H1 (cell line): ENCODE measurements at regions not wholly inside any gene's neighbourhood (a gene's known extent, or its start where the extent isn't known, plus 50 kb on each side); places are given as distances from the start of the nearest gene placed in this dataset.

Source experiments
- CTCF ChIA-PET: fragments of 300-600 bp; sonication (Branson Sonifier 250); formaldehyde crosslinking; loops from one replicate; lab custom pipeline; 2021; ENCODE audit not compliant: partially characterized antibody; lab: Charles Lee
- POLR2A ChIA-PET: fragments of 300-600 bp; sonication (Branson Sonifier 250); formaldehyde crosslinking; loops from one replicate; lab custom pipeline; 2021; ENCODE audit warnings: inconsistent platforms; ENCODE audit not compliant: partially characterized antibody; lab: Charles Lee
- DNase-seq, 2 experiments: peaks; one replicate each; pipeline versions ENCODE4 v3.0.0 to v3.0.0-alpha.2; 2010 to 2022; ENCODE audit warnings: low spot score in 2 of 2, low read depth in 1 of 2, mixed read lengths in 1 of 2
- FAIRE-seq: peaks from 2 replicates; lab custom pipeline; 2011; peaks lifted over from hg19 to GRCh38; lab: Jason Lieb, UNC
- H2AFZ ChIP-seq: 2 replicates; pipeline ENCODE4 v1.8.1; 2012; ENCODE audit warnings: low read length, inconsistent platforms
- H2AK5ac ChIP-seq: 2 replicates; pipeline ENCODE4 v1.6.1; 2013; ENCODE audit warnings: low read depth, low read length
- H2BK120ac ChIP-seq: replicated peaks from 2 replicates; pipeline ENCODE3; 2013; ENCODE audit warnings: low read depth, low read length, inconsistent platforms
- H2BK12ac ChIP-seq: 2 replicates; pipeline ENCODE4 v1.6.1; 2013; ENCODE audit warnings: low read depth, low read length
- H2BK15ac ChIP-seq: 2 replicates; pipeline ENCODE4 v1.6.1; 2013; ENCODE audit warnings: low read length
- H2BK20ac ChIP-seq: 2 replicates; pipeline ENCODE4 v1.6.1; 2013; ENCODE audit warnings: low read length
- H2BK5ac ChIP-seq: 2 replicates; pipeline ENCODE4 v1.6.1; 2013; ENCODE audit warnings: low read depth, low read length
- H3K14ac ChIP-seq: 2 replicates; pipeline ENCODE4 v1.6.1; 2013; ENCODE audit warnings: inconsistent platforms; ENCODE audit not compliant: insufficient read length
- H3K18ac ChIP-seq: 2 replicates; pipeline ENCODE4 v1.6.1; 2013; ENCODE audit warnings: low read length; ENCODE audit errors: extremely low read depth
- H3K23ac ChIP-seq: 2 replicates; pipeline ENCODE4 v1.6.1; 2013; ENCODE audit warnings: inconsistent platforms; ENCODE audit not compliant: insufficient read length
- H3K23me2 ChIP-seq: 2 replicates; pipeline ENCODE4 v1.6.1; 2013; ENCODE audit warnings: low read depth, low read length
- H3K27ac ChIP-seq: 2 replicates; pipeline ENCODE4 v1.6.1; 2011; ENCODE audit warnings: low read depth, low read length, inconsistent platforms
- H3K27me3 ChIP-seq, 4 experiments: replicated peaks in 1 of 4; 1 replicate in 1 of 4; 2 replicates in 3 of 4; pipeline versions ENCODE4 v1.6.1 to v1.8.1; 2011 to 2013; ENCODE audit warnings: low read length in 3 of 4, mild to moderate bottlenecking in 3 of 4, inconsistent platforms in 2 of 4, mixed read lengths in 2 of 4, moderate library complexity in 1 of 4; ENCODE audit not compliant: control insufficient read depth in 3 of 4, insufficient read depth in 3 of 4; ENCODE audit errors: extremely low read depth in 1 of 4
- H3K36me3 ChIP-seq, 4 experiments: 2 replicates each; pipeline versions ENCODE4 v1.6.1 to v1.8.1; 2011 to 2013; ENCODE audit warnings: mild to moderate bottlenecking in 4 of 4, low read length in 3 of 4, moderate library complexity in 2 of 4, control low read depth in 1 of 4, inconsistent platforms in 1 of 4; ENCODE audit not compliant: insufficient read depth in 4 of 4, control insufficient read depth in 2 of 4
- H3K4ac ChIP-seq: replicated peaks from 2 replicates; pipeline ENCODE3; 2013; ENCODE audit warnings: low read length, low read depth, mixed read lengths, inconsistent platforms; ENCODE audit not compliant: insufficient read length
- H3K4me1 ChIP-seq, 4 experiments: replicated peaks in 1 of 4; 1 replicate in 1 of 4; 2 replicates in 3 of 4; pipeline versions ENCODE4 v1.6.1 to v1.8.1; 2011 to 2013; ENCODE audit warnings: low read length in 3 of 4, inconsistent platforms in 2 of 4, mixed read lengths in 1 of 4; ENCODE audit not compliant: insufficient read depth in 4 of 4, control insufficient read depth in 3 of 4
- H3K4me2 ChIP-seq, 2 experiments: 2 replicates each; pipeline versions ENCODE4 v1.6.1 to v1.8.1; 2011 to 2013; ENCODE audit warnings: low read depth in 2 of 2, low read length in 2 of 2, control low read depth in 1 of 2, inconsistent platforms in 1 of 2, mild to moderate bottlenecking in 1 of 2; ENCODE audit not compliant: insufficient read depth in 1 of 2
- H3K4me3 ChIP-seq, 4 experiments: fragments of 200-600, 300-600 bp in 1 of 4; sonication (generic), shearing (Covaris generic), sonication (Bioruptor Twin) in 1 of 4; 2 replicates each; pipeline versions ENCODE4 v1.5.1 to v1.8.1; 2011 to 2016; ENCODE audit warnings: low read length in 4 of 4, low read depth in 3 of 4, control low read depth in 2 of 4, inconsistent platforms in 2 of 4, mild to moderate bottlenecking in 2 of 4, mixed read lengths in 1 of 4, moderate library complexity in 1 of 4; ENCODE audit not compliant: insufficient read depth in 2 of 4; ENCODE audit errors: extremely low read depth in 1 of 4
- H3K56ac ChIP-seq: replicated peaks from 2 replicates; pipeline ENCODE3; 2013; ENCODE audit warnings: low read depth, mild to moderate bottlenecking, mixed read lengths, low read length, inconsistent platforms; ENCODE audit not compliant: insufficient read length
- H3K79me1 ChIP-seq: 2 replicates; pipeline ENCODE4 v1.6.1; 2013; ENCODE audit warnings: low read depth, low read length, control low read depth
- H3K79me2 ChIP-seq, 2 experiments: 2 replicates each; pipeline versions ENCODE4 v1.6.1 to v1.8.1; 2012 to 2013; ENCODE audit warnings: low read length in 2 of 2, mild to moderate bottlenecking in 2 of 2, inconsistent platforms in 1 of 2; ENCODE audit not compliant: insufficient read depth in 2 of 2, control insufficient read depth in 1 of 2
- H3K9ac ChIP-seq, 4 experiments: replicated peaks in 1 of 4; 1 replicate in 1 of 4; 2 replicates in 3 of 4; pipeline versions ENCODE4 v1.6.1 to v1.8.1; 2011 to 2013; ENCODE audit warnings: low read depth in 3 of 4, low read length in 3 of 4, control low read depth in 2 of 4, mild to moderate bottlenecking in 2 of 4, moderate library complexity in 2 of 4, inconsistent platforms in 1 of 4; ENCODE audit errors: extremely low read depth in 1 of 4
- H3K9me3 ChIP-seq, 2 experiments: 2 replicates each; pipeline versions ENCODE4 v1.6.1 to v1.8.1; 2012 to 2013; ENCODE audit warnings: mild to moderate bottlenecking in 2 of 2, moderate library complexity in 2 of 2, control low read depth in 1 of 2, inconsistent platforms in 1 of 2, low read depth in 1 of 2, low read length in 1 of 2, mixed read lengths in 1 of 2; ENCODE audit not compliant: insufficient read depth in 2 of 2
- H4K20me1 ChIP-seq, 2 experiments: replicated peaks in 1 of 2; 2 replicates each; pipeline versions ENCODE3 to v1.8.1; 2011 to 2013; ENCODE audit warnings: inconsistent platforms in 2 of 2, low read length in 2 of 2, mild to moderate bottlenecking in 1 of 2; ENCODE audit not compliant: insufficient read depth in 2 of 2, control insufficient read depth in 1 of 2
- H4K5ac ChIP-seq: 2 replicates; pipeline ENCODE4 v1.6.1; 2013; ENCODE audit warnings: low read length, low read depth, mixed read lengths, inconsistent platforms; ENCODE audit not compliant: insufficient read length
- H4K8ac ChIP-seq: 2 replicates; pipeline ENCODE4 v1.8.0; 2013; ENCODE audit warnings: mild to moderate bottlenecking, moderate library complexity, low read length, inconsistent platforms; ENCODE audit not compliant: insufficient read depth; ENCODE audit errors: extremely low read depth
- H4K91ac ChIP-seq: replicated peaks from 2 replicates; pipeline ENCODE3; 2013; ENCODE audit warnings: low read length, mixed read lengths, inconsistent platforms; ENCODE audit not compliant: insufficient read length
- EGR1 ChIP-seq: IDR thresholded peaks from 2 replicates; pipeline ENCODE4 v1.6.1; 2011; ENCODE audit warnings: low read depth, low read length, borderline replicate concordance
- GABPA ChIP-seq: IDR thresholded peaks from 2 replicates; pipeline ENCODE4 v1.6.1; 2011; ENCODE audit warnings: mild to moderate bottlenecking, low read length, moderate library complexity, borderline replicate concordance; ENCODE audit not compliant: insufficient read depth
- JUND ChIP-seq: IDR thresholded peaks from 2 replicates; pipeline ENCODE4 v1.6.1; 2011; ENCODE audit warnings: mild to moderate bottlenecking, improper control_type of control experiment, low read length
- KDM5A ChIP-seq: fragments of 200-600 bp; IDR thresholded peaks from 2 replicates; pipeline ENCODE4 v1.7.1; 2012; ENCODE audit warnings: mild to moderate bottlenecking, low read length, inconsistent platforms, mixed read lengths
- POU5F1 ChIP-seq: IDR thresholded peaks from 2 replicates; pipeline ENCODE4 v1.6.1; 2011; ENCODE audit warnings: low read depth, mild to moderate bottlenecking, low read length, moderate library complexity
- RBBP5 ChIP-seq: IDR thresholded peaks from 2 replicates; pipeline ENCODE4 v1.7.1; 2012; ENCODE audit warnings: low read depth, mild to moderate bottlenecking, inconsistent platforms, low read length, moderate library complexity, borderline replicate concordance
- TAF1 ChIP-seq: IDR thresholded peaks from 2 replicates; pipeline ENCODE4 v1.6.1; 2011; ENCODE audit warnings: mild to moderate bottlenecking, low read depth, low read length
- TBP ChIP-seq: IDR thresholded peaks from 2 replicates; pipeline ENCODE4 v1.6.1; 2011; ENCODE audit warnings: low read depth, low read length, improper control_type of control experiment
- YY1 ChIP-seq: IDR thresholded peaks from 2 replicates; pipeline ENCODE4 v1.6.1; 2011; ENCODE audit warnings: low read depth, mild to moderate bottlenecking, low read length
- ZNF274 ChIP-seq: IDR thresholded peaks from 2 replicates; pipeline ENCODE4 v1.7.0; 2012; ENCODE audit warnings: low read length, borderline replicate concordance; ENCODE audit errors: extremely low read depth
- WGBS, 2 experiments: shearing (Covaris generic) in 1 of 2; methylation state at CpG; one replicate each; pipeline versions ENCODE4 v1.1.6 to v1.1.7; 2013 to 2015; ENCODE audit warnings: low lambda C conversion rate in 2 of 2, mixed read lengths in 2 of 2, inconsistent platforms in 1 of 2, low coverage in 1 of 2, missing lambda C conversion rate in 1 of 2; ENCODE audit not compliant: insufficient replicate concordance in 2 of 2, insufficient coverage in 1 of 2, insufficient read length in 1 of 2; ENCODE audit errors: extremely low coverage in 1 of 2, missing lambda C conversion rate in 1 of 2; 5-methylcytosine and 5-hydroxymethylcytosine counted together
- TF ChIP-seq, protein P1 (sequence below): IDR thresholded peaks from 2 replicates; pipeline ENCODE4 v1.6.1; 2012; ENCODE audit warnings: low read length, inconsistent platforms
- TF ChIP-seq, protein P2 (sequence below): IDR thresholded peaks from 2 replicates; pipeline ENCODE4 v1.6.1; 2011; ENCODE audit warnings: low read depth, mild to moderate bottlenecking, low read length; ENCODE audit not compliant: insufficient read depth

DNA sequence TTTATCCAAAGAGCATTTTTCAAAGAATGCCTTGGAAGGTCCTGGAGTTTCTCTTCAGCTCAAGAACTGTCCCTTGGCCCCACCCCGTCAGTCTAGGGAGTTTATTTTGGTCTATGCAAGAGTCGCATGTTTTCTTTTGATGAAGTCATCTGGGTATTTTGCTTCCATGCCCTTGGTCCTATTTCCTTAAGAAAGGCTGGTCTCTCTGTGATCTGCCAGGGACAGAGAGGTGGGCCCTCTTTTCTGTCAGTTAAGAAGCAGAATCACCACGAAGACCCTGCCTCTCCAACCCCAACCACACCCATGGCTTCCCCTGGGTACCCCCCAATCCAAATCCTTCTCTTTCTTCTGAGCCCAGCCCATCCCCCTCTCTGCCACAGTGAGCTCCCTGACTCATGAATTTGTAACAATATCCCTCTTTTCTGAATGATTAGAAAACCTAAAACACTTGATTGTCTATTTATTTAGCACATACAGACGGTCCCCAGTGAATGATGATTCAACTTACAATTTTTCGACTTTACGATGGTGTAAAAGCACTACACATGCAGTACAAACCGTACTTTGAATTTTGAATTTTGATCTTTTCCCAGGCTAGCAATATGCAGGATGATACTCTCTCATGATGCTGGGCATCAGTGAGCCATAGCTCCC, 163.5 kb upstream of the ADRA1B start:
- no peak overlapping the region for H3K4me2 ChIP-seq
- H3K18ac ChIP-seq, result no peak overlapping the region
- DNase-seq (no peak), FAIRE-seq (no peak)
- ChIA-PET CTCF (no interaction called here), POLR2A (no interaction called here)
- 89% methylated on average over 7 of the region's 7 CpGs; no CpG with 5 or more reads in 1 of the 2 experiments for WGBS, 2 experiments
- H4K8ac ChIP-seq, result no peak overlapping the region
- no peak overlapping the region for H2AFZ ChIP-seq
- no peaks in the 10 kb centered on the region for H3K23me2 ChIP-seq
- peaks cover 0 to 3% of the 10 kb centered on the region in 2 experiments; a peak in 1 of 4 replicates for H3K9me3 ChIP-seq
- no peak overlapping the region for H4K91ac ChIP-seq
- no peak overlapping the region for H3K9ac ChIP-seq
- no peaks in the 10 kb centered on the region for H4K20me1 ChIP-seq
- H3K4ac ChIP-seq, result no peak overlapping the region
- H3K4me3 ChIP-seq, result no peak overlapping the region
- H3K79me2 ChIP-seq, result no peaks in the 10 kb centered on the region
- H3K23ac ChIP-seq, result no peak overlapping the region
- H2BK5ac ChIP-seq, result no peak overlapping the region
- no peak overlapping the region for H2BK20ac ChIP-seq
- no peaks in the 10 kb centered on the region for H3K36me3 ChIP-seq
- no peak overlapping the region for H4K5ac ChIP-seq
- H3K14ac ChIP-seq, result no peak overlapping the region
- no peak overlapping the region for H2BK12ac ChIP-seq
- no peak overlapping the region for H3K27ac ChIP-seq
- no peak overlapping the region for H2BK15ac ChIP-seq
- no peak overlapping the region for H2AK5ac ChIP-seq
- peaks cover 0 to 1% (median 0%) of the 10 kb centered on the region in 4 experiments; a peak in 1 of 7 replicates for H3K27me3 ChIP-seq
- no peaks in the 10 kb centered on the region for H3K79me1 ChIP-seq
- no peak overlapping the region for H3K56ac ChIP-seq
- no peak overlapping the region for H2BK120ac ChIP-seq
- H3K4me1 ChIP-seq, result no peaks in the 10 kb centered on the region
- TF ChIP-seq TBP (no peak), GABPA (no peak), POU5F1 (no peak), YY1 (no peak), ZNF274 (no peak), TAF1 (no peak), KDM5A (no peak), EGR1 (no peak), RBBP5 (no peak), JUND (no peak)
- TF ChIP-seq, protein P1, sequence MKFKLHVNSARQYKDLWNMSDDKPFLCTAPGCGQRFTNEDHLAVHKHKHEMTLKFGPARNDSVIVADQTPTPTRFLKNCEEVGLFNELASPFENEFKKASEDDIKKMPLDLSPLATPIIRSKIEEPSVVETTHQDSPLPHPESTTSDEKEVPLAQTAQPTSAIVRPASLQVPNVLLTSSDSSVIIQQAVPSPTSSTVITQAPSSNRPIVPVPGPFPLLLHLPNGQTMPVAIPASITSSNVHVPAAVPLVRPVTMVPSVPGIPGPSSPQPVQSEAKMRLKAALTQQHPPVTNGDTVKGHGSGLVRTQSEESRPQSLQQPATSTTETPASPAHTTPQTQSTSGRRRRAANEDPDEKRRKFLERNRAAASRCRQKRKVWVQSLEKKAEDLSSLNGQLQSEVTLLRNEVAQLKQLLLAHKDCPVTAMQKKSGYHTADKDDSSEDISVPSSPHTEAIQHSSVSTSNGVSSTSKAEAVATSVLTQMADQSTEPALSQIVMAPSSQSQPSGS, result no peak
- TF ChIP-seq, protein P2, sequence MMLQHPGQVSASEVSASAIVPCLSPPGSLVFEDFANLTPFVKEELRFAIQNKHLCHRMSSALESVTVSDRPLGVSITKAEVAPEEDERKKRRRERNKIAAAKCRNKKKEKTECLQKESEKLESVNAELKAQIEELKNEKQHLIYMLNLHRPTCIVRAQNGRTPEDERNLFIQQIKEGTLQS, result no peak
